ENCODE measurements at regions not wholly inside any gene's neighbourhood (a gene's known extent, or its start where the extent isn't known, plus 50 kb on each side); places are given as distances from the start of the nearest gene placed in this dataset.

DNA sequence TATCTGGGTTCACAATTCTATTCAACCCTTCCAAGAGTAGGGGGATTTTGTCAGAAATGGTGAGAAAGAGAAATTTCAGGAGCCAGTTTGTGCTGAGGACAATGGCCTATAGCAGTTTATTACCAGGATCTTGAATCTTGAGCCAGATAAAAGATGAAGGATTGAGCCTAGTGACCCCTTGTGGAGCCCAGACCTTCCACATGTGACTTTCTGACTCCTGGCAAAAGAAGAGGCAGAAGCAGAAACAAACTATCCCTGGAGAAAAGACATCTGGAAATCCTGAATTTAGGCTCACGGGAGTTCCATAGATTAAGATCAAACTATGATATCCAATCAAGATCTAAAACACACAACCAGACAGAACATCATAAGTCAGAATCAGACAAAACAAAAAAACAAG is 60.9 kb upstream of the CHRM2 start:
- no peak for DNase-seq

DNA sequence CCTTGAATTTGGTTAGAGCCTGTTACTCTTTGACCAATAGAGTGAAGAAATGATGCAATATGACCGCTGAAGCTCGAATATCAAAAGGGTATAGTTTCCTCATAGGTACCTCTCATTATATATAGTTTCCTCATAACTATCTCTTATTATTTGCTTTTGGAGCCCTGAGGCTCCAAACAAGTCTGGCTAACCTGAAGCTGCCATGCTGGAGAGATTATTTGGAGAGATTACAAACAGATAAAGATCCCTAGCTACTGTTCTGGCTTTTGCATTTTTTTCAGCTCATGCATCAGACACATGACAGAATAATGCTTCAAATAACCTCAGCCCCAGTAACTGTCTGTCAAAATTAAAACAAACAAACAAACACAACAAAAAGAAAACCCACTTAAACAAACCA is 65.4 kb upstream of the CHRM2 start:
- DNase-seq: no peak

DNA sequence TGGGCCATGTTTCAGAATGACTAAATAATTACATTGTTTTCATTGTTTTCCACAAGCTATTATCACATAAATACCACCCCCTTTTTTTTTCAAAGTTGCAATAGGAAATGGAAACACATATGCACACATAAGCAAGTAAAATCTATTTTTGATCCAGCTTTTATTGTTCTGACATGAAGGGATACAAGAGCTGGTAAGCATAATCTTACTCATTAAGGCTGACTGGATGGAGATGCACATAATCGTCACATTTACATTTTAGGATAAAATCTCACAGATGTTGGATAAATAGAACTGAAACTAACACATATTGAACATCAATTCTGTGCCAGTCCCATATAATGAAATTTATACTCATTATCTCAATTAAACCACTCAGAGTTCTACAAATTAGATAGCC is 84.5 kb upstream of the CHRM2 start:
- DNase-seq: no peak

DNA sequence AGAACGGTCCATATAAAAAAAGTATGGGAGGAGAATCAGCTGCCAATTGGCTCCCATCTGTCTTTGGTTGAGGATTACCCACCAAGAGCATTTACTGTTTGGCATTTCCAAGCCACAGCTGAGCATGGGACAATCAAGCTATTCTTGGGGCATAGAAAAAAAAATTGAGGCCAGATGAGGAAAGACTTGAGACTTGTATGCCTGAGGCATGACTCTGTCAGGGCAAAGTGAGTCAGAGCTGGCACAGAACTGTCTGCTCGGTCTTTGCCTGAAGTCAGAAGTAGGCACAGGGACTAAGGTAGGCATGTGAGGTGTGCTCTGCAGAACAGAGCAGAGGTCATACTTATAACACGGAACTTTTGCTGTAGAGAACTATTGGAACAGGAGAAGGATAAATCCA is 126.5 kb upstream of the CHRM2 start:
- DNase-seq: no peak

DNA sequence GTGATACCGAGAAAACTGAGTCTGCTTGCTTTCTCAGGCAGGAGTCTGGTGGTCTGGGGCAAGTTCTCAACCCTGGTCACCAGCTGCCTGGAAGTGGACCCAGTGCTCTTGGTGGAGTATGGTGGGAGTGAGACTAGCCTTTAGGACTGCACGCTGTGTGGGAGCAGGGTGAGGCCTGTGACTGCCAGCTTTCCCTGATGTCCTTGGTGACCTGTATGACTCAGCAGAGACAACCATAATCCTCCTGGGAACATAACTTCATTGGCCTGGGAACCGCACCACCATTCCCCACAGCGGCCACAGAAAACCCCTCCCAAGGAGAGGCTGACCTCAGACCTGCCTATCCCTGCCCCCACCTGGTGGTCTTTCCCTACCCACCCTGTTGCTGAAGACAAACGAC is 139.5 kb upstream of the CHRM2 start:
- DNase-seq: no peak

DNA sequence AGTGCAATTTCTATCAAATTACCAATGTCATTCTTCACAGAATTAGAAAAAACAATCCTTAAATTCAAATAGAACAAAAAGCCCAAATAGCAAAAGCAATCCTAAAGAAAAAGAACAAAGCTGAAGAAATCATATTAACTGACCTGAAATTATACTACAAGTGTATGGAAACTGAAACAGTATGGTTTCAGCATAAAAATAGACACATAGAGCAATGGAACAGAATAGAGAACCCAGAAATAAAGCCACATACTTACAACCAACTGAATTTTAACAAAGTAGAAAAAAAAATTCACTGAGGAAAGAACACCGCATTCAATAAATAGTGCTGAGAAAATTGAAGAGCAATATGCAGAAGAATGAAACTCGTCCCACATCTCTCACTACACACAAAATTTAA is 142.0 kb upstream of the CHRM2 start:
- no peak for DNase-seq

DNA sequence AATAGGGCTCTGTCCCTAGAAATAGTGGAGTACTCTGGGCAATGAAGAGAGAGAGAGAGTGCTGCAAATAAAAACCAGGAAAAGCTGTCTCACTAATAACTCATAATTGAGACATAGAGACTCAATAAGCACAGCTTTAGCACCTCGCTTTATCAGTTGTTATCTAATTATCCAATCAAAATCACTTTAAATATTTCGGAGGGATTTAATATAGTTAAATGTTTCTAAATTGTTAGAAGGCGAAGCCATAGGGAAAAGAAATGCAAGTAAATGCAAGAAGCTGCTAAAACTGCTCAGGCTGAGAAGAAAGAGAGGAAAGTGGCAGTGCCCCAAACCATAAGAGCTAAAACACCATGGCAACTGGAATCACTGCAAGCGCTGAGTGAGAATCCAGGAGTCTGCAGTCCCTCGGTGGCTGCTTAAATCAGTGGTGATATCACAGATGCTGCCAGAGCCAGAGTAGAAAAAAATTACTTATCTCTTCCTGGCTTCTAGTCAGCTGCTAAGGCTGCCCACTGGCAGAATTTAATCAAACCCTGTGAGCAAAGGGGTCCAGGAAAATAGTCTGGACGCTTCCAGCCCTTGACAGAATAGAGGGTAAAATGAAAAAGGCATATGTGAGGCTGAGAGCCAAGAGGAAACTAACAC is 150.4 kb upstream of the CHRM2 start:
- no peak for DNase-seq

DNA sequence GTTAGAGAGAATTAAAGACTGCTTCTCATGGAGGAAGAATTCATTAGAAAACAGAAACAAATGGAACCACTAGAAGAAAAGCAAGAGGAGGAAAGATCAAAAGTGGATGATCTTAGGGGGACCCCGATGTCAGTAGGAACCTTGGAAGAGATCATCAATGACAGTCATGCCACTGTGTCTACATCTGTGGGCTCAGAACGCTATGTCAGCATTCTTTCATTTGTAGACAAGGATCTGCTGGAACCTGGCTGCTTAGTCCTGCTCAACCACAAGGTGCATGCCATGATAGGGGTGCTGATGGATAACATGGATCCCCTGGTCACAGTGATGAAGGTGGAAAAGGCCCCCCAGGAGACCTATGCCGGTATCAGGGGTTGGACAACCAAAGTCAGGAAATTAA is 154.4 kb upstream of the CHRM2 start:
- no peak for DNase-seq

DNA sequence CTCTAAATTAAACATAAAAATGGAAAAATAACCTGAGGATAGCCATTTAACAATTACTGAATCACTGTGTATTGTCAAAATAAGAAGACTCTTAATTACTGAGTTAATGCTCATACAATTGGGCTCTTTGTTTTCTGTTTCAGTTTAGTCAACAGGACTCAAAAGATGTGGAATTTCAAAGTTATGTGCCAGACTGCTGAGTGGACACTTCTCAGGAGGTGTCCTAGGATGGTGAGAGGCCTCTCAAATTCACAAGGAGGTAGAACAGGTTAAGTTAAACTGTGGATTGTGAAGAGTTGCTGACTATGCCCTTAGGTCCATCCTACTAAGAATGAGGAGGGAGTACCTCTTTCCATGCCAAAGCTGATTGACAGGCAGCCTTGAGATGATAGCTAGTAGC is 157.7 kb upstream of the CHRM2 start:
- no peak for DNase-seq

DNA sequence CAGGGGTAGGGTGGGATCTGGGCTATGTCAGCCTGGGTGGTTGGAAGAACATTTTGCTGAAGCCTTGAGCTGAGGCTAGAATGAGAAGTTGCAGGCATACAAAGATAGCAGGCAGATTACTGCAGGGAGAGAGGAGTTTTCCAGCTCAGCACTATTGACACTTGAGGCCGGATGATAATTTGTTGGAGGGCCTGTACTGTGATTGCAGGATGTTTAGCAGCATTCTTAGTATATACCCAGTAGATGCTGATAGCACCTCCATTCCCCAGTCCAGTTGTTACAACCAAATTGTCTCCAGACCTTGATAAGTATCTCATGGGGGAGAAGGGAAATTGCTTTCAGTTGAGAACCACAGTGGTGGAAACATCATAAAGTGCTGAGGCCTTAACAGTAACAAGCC is 158.6 kb upstream of the CHRM2 start:
- no peak for DNase-seq

DNA sequence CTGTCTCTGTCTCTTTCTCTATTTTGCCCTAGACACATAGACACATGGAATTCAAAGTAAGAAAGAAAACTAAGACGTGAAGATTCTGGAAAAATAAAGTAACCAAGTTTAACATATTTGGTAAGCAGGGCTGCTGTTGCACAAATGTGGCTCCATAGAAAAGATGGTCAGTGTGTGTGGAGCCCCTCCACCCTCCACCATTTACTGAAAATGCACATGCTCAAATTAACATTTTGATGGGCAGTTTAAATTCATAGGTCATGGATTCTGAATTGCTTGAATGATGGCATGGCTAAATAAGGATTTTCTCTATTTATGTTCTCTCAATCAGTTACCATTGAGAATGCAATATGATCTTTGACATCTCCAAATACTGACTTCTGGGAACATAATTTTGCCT is 165.5 kb upstream of the CHRM2 start:
- DNase-seq: no peak

DNA sequence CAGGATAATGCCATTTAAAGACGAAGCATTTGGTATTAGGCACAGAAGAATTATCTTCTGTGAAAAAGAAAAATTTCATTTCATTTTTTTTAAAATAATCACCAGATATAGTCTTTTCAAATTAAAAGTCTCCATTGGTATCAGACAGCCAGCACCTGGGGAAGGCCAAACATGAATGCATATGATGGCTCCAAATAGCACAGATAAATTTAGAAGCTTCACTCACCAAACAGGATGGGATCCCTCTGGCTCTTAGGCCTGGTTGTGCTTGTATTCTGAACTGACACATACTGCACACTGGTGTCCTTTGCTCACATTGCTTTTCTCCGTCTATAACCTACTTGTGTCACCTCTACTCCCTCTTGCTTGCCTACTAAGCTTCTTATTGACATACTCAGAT is 169.5 kb upstream of the CHRM2 start:
- no peak for DNase-seq

DNA sequence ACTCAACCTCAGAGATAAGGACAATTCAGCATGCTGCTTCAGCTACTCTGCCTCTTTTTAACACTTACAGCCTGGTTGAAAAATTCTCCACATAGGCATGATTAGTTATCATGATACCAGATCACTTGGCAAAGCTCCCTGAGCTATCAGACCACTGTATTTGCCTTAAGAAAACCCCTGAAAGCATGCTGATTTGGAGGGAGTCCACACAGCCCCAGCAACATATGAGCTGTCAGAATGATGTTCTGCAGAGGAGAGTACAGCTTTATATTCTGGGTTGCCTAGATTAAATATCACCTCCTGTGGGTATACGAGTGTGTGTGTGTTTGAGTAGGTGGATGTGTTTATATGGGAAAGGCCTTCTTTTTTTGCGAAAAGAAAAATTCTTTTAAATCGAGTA is 170.2 kb upstream of the CHRM2 start:
- DNase-seq: no peak

DNA sequence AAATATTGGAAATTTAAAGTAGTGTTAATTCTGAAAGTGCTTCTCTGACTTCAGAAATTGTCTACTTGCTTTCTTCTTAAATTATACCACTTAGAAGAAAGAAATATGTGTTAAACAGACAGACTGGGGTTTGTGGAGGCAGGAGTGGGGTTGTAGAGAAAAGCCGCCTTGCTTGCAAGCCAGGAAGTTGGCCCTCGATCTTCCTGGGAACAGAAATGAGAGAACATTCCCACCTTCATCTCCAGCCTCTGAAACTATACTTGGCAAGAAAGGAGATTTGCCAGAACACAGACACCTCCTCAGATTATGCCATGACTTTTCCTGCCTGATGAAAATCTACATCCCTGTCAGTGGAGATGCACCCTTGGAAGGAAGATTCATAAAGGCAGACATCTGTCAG is 171.2 kb upstream of the CHRM2 start:
- DNase-seq: no peak

DNA sequence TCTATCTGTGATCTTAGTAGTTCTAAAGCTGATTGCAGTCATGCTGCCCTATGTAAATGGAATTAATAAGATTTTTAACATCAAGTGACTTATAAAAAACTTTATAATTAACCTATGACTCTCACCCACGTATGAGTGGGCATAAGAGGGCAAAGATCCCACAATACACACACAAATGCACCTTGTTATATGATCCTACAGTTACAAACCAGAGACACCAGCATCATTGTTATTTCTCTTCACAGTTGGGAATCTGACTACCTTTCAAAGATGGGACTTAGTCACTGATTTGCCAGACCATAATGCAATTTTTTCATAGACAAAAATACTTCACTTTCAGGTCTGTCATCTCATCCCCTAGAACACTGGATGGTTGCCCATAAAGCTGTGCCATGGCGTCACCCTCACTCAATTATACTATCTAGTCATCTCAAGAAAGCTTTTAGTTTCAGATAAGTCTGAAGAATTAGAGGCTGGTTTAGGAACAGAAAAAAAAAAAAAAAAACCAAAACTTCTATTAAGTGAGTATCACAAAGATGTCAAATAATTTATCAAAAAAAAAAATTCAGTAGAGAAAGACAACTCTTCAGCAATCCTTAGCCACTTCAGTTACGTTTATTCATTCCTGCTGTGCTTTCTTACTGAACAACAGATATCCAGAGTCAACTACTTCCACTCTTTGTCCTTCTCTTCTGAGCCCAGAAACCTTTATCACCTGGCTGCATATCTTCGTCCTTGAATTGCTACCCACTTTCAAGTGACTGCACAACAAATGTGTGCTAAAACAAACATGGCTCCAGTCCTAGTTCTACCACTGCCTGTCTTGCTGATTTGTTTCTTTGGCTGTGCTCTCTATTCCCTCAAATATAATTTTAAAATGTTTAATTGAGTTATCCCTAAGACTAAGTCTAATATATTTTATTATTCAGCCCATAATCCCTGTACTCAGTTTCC is 175.0 kb upstream of the CHRM2 start:
- no peak for DNase-seq

DNA sequence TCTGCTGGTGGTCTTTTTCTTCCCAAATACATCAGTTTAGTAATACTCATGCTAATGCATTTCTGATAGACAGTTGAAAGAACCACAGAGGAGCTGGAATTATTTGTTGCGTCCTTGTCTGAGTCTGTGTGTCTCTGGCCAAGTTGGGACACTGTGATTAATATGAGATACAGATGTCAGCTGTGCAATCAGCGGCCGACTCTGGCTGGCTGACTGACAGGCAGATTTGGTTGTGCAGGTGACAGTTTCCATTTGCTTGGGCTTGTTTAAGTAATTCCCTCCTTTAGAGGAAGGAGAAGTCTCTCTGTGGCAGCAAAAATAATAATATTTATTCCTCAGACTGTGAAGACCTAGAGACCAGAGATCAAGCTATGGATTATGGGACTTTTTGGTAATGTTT is 176.2 kb upstream of the CHRM2 start:
- no peak for DNase-seq

DNA sequence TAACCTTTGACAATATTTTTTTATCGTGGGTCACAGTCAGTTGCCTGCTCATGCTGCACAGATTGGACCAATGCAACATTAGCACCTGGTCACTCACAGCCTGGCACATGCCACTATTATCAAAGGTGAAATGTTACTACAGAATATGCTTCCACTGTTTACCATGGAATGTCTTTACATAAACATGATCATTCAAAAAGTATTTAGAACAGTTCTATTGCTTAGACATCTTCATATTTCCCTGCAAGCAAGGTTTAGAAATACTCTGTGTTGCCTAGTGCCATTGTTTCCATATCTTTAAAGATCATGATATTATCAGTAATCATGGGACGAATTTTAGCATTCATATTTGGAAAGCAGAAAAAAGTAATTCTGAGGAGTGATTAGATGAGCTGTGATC is 179.9 kb upstream of the CHRM2 start:
- no peak for DNase-seq

DNA sequence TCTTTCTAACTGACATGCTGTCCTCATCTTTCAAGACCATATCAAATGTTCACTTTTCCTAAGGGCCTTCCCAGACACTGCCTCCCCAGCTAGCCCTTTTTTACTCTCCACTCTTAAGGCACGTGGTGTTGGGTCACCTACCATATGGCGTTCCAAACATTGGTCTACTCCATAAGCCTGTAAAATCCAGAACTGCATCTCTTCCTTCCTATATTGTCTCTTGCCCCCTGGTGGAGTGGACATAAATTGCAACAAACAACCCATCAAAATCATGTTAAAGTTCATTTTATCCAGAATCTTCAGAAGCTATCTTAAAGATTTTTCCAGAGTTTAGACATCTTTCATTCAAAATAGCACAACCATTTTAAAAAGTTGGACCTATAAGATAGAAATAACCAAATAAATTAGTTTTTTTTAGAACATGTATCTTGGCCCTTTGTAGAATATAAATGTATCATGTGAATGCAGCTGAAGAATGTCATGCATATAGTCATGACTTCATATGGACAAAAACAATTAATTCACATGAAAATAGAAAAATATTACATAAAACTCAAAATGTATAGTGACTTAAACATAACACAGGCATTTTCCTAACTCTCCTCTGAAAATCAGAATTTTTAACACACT is 180.6 kb upstream of the CHRM2 start:
- DNase-seq: peak; percentile 45

DNA sequence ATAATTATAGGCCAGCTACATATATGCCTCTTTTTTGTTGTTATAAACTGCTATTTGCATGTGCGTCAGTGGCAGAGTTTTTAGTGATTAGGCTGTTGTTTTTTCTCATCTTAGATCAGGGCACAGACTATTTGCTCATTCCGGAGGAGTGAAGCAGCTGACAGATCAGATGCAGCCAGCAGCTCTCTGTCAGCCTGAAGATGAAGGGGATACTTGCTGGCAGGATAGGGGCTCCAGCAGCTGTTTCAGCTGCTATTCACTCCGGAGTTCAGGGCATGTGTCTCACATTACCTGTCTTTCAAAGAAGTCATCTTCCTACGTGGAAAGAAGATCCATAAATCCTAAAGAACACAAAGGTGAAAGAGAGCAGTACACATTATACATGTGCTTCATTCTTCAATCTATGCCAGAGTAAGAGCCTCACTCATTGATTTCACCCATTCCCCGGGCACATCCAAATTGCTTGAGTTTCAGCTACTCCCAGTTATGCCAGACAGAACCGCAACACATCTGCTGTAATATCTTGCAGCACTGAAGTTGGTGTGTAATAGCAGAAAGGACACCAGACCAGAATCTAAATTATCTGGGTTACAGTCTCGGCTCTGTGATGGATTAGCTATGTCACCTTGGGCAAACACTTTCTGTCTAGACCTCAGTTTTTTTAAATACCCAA is 182.8 kb upstream of the CHRM2 start:
- peak; percentile 12 for DNase-seq

DNA sequence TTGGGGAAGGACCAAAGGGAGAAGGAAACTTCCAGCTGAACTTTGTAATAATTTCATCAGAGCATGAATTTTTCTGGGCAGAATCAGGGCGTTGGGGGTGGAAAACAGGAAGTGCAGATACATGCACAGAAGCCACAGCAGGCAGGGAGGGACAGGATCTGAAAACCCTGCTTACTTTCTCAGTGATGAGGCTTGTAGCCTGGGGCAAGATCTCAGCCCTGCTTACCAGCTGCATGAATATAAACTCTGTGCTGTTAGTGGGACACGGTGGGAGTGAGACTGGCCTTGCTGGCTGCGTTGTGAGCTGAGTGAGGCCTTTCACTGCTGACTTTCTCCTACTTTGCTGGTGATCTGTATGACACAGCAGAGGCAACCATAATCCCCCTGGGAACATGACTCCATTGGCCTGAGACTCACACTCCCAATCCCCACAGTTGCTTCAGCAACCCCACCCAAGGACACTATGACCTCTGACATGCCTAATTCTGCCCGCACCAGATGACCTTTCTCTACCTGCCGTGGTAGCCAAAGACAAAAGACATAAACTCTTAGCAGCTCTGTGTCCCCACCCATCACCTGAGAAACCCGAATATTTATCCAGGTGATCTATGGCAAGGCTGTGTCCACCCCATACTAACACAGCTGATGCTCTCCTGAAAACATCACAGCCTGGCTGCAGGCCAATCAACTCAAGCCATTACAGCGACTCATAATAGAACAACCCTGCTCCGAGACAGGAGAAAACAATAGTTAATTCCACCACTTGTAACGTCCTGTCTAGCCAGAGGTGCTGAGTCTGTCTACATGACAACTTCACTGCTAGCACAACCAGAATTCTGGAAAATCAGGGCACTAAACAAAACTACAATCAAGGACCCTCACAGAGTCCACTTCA is 190.7 kb upstream of the CHRM2 start:
- DNase-seq: no peak

DNA sequence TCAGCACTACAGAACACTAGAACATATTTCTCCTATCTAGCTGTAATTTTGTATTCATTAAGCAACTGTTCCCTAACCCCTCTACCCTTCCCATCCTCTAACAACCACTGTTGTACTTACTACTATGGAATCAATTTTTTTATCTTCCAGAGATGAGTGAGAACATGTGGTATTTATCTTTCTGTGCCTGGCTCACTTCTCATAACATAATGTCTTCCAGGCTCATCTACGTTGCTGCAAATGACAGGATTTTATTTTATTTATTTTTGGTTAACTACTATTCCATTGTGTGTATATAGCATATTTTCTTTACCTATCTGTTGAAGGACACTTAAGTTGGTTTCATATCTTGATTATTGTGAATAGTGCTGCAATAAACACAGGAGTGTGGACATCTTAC is 200.9 kb upstream of the CHRM2 start:
- DNase-seq: no peak

DNA sequence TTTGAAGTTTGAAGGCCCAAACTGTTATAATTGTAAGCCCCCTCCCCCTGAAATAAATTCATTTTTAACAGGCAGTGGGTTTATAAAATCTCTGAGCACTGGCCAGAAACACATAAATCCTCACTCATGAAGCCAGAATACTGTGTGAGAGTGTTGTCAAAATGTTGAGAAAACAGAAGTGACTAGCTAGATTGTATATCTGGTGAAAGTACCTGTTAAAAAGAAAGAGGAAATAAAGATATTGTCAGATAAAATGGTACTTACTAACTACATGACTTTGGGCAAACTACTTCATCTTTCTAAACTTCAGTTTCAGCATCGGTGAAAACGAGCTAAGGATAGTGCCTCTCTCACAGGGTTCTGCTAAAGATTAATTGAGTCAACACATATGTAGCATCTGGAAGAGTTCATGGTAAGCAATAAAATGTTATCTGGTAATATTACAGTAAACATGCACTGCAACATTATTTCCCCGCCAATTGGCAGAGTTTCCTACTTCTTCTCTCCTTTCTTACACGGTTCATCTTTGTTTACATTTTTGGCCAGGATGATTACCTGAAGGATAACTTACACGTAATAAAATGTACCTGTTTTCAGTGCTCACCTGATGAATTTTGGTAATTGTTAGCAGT is 202.5 kb upstream of the CHRM2 start:
- no peak for DNase-seq
